ENCODE measurements at regions not wholly inside any gene's neighbourhood (a gene's known extent, or its start where the extent isn't known, plus 50 kb on each side); places are given as distances from the start of the nearest gene placed in this dataset.

- no peak overlapping the region for H3K23ac ChIP-seq (ENCODE audit: low read depth, low read length)
- in situ Hi-C loops (cut with MboI; ENCODE audit: low sequenced_read_pairs) (no loop called here), intact Hi-C loops (cut with micrococcal nuclease) (no loop called here), dilution Hi-C loops (cut with HindIII; ENCODE audit: low sequenced_read_pairs, unreplicated experiment) (no loop called here)
- WGBS, 2 experiments (ENCODE audit: extremely low coverage in 2 of 2, insufficient read length in 1 of 2), result no CpG with 5 or more reads among the region's 7 CpGs
- H3K56ac ChIP-seq (ENCODE audit: extremely low read depth, insufficient read depth, low read length), result no peak overlapping the region
- ChIA-PET CTCF (no interaction called here), POLR2A (ENCODE audit: unreplicated experiment) (no interaction called here)
- no peaks in the 10 kb centered on the region for H3K79me1 ChIP-seq (ENCODE audit: low read depth in 1 of 2, low read length in 2 of 2)
- no peak overlapping the region for H3K14ac ChIP-seq (replicated peaks; ENCODE audit: low read depth, low read length)
- no peak overlapping the region for H2BK120ac ChIP-seq (ENCODE audit: low read depth, low read length)
- no peak overlapping the region for H2BK15ac ChIP-seq (ENCODE audit: low read depth, low read length)
- no TSS peak for BruUV-seq (replicated peaks)
- no peaks in the 10 kb centered on the region for H3K9me1 ChIP-seq (ENCODE audit: insufficient read depth, low read length)
- no peak overlapping the region for H2BK20ac ChIP-seq (ENCODE audit: low read depth, low read length)
- H3K4me1 ChIP-seq (ENCODE audit: control insufficient read depth, insufficient read depth, low read length), result no peaks in the 10 kb centered on the region
- H3K9ac ChIP-seq (ENCODE audit: low read depth, low read length), result no peak overlapping the region
- H3K4me2 ChIP-seq (ENCODE audit: low read depth, low read length), result no peak overlapping the region
- H3K36me3 ChIP-seq (ENCODE audit: control insufficient read depth, insufficient read depth, low read length), result no peaks in the 10 kb centered on the region
- no peak overlapping the region for H3K18ac ChIP-seq (ENCODE audit: low read depth, low read length)
- H2BK5ac ChIP-seq (ENCODE audit: low read depth, low read length, poor library complexity, severe bottlenecking), result no peak overlapping the region
- H3K27ac ChIP-seq (ENCODE audit: insufficient read depth, low read length), result no peak overlapping the region
- H3K27me3 ChIP-seq (ENCODE audit: control insufficient read depth, insufficient read depth, low read length), result no peaks in the 10 kb centered on the region
- H3K4ac ChIP-seq (ENCODE audit: low read depth, low read length), result no peak overlapping the region
- H2AK5ac ChIP-seq (ENCODE audit: low read depth, low read length), result no peak overlapping the region
- no peak overlapping the region for H4K91ac ChIP-seq (ENCODE audit: insufficient read depth, low read depth, low read length)
- H4K5ac ChIP-seq (ENCODE audit: low read depth, low read length), result no peak overlapping the region
- H2AFZ ChIP-seq (replicated peaks; ENCODE audit: low read length, poor library complexity), result no peak overlapping the region
- H3K9me3 ChIP-seq (ENCODE audit: control insufficient read depth, insufficient read depth, low read length), result peaks cover 17% of the 10 kb centered on the region
- TF ChIP-seq NFE2L2 (IDR thresholded peaks at IDR 0.05; ENCODE audit: low read depth, low read length) (no peak), CHD1 (IDR thresholded peaks at IDR 0.05; ENCODE audit: low read depth, low read length) (no peak), ELK1 (IDR thresholded peaks at IDR 0.05; ENCODE audit: borderline replicate concordance, low read depth, low read length) (no peak), MXI1 (IDR thresholded peaks at IDR 0.05; ENCODE audit: borderline replicate concordance, low read depth, low read length) (no peak), RFX5 (IDR thresholded peaks at IDR 0.05; ENCODE audit: low read depth, low read length) (no peak), RAD21 (IDR thresholded peaks at IDR 0.05; ENCODE audit: low read length) (no peak), POLR2A (IDR thresholded peaks at IDR 0.05; ENCODE audit: low read depth, low read length) (no peak), CEBPB (IDR thresholded peaks at IDR 0.05; ENCODE audit: low read depth, low read length) (no peak), MAFK (IDR thresholded peaks at IDR 0.05; ENCODE audit: low read depth, low read length) (no peak), SMC3 (IDR thresholded peaks at IDR 0.05; ENCODE audit: low read depth, low read length) (no peak), FOS (IDR thresholded peaks at IDR 0.05; ENCODE audit: low read depth, low read length) (no peak), MAZ (IDR thresholded peaks at IDR 0.05; ENCODE audit: borderline replicate concordance, low read depth, low read length) (no peak), RCOR1 (IDR thresholded peaks at IDR 0.05; ENCODE audit: insufficient replicate concordance, low read length) (no peak), BHLHE40 (IDR thresholded peaks at IDR 0.05; ENCODE audit: low read depth, low read length) (no peak), USF2 (IDR thresholded peaks at IDR 0.05; ENCODE audit: low read depth, low read length) (no peak)
- TF ChIP-seq, protein P1, sequence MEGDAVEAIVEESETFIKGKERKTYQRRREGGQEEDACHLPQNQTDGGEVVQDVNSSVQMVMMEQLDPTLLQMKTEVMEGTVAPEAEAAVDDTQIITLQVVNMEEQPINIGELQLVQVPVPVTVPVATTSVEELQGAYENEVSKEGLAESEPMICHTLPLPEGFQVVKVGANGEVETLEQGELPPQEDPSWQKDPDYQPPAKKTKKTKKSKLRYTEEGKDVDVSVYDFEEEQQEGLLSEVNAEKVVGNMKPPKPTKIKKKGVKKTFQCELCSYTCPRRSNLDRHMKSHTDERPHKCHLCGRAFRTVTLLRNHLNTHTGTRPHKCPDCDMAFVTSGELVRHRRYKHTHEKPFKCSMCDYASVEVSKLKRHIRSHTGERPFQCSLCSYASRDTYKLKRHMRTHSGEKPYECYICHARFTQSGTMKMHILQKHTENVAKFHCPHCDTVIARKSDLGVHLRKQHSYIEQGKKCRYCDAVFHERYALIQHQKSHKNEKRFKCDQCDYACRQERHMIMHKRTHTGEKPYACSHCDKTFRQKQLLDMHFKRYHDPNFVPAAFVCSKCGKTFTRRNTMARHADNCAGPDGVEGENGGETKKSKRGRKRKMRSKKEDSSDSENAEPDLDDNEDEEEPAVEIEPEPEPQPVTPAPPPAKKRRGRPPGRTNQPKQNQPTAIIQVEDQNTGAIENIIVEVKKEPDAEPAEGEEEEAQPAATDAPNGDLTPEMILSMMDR (conservative IDR thresholded peaks at IDR 0.05; ENCODE audit: low read depth, low read length), result no peak
- H2AK9ac ChIP-seq (replicated peaks; ENCODE audit: low read depth, low read length, poor library complexity), result no peak overlapping the region
- H4K20me1 ChIP-seq (ENCODE audit: insufficient read depth, low read length), result no peaks in the 10 kb centered on the region
- no peak for ATAC-seq (ENCODE audit: low read depth)
- H4K8ac ChIP-seq (ENCODE audit: low read depth in 2 of 2, low read length in 2 of 2), result no peak overlapping the region
- no peak for DNase-seq
- H3K4me3 ChIP-seq (ENCODE audit: insufficient read depth, low read depth, low read length), result no peak overlapping the region
Measured at GRCh38 chr7:68276725-68277124, 1280.1 kb downstream of the TYW1 start.

Data from IMR-90 (cell line).